HCT116 (cell line): ENCODE measurements at regions not wholly inside any gene's neighbourhood (a gene's known extent, or its start where the extent isn't known, plus 50 kb on each side); places are given as distances from the start of the nearest gene placed in this dataset.

Experiments used
- ATAC-seq: fragments of 200-7000 bp; cut with Tn5 transposase; 2 replicates; pipeline ENCODE4 v1.9.1; 2020; ENCODE audit warnings: mild to moderate bottlenecking, moderate library complexity
- BruUV-seq: library from RNA; stranded (reverse); fragments of 400-500 nt; replicated peaks from 2 replicates; lab custom pipeline; 2021; lab: Mats Ljungman, UMichigan
- CTCF ChIA-PET: fragments of 300-600 bp; sonication (Branson Sonifier 250); formaldehyde crosslinking; loops from one replicate; lab custom pipeline; 2021; ENCODE audit warnings: antibody characterized with exemption; lab: Charles Lee
- POLR2A ChIA-PET: fragments of 300-600, 350-600 bp; sonication (Branson Sonifier 250); formaldehyde crosslinking; loops from one replicate; lab custom pipeline; 2021; ENCODE audit warnings: antibody characterized with exemption; lab: Charles Lee
- RAD21 ChIA-PET, 2 experiments: fragments of 300-600 bp; sonication (Branson Sonifier 250); formaldehyde crosslinking; loops; one replicate each; lab custom pipeline; 2023; ENCODE audit warnings: low total read pairs in 2 of 2; ENCODE audit not compliant: uncharacterized antibody in 2 of 2, unreplicated experiment in 2 of 2, low non-redundant PET in 1 of 2; lab: Charles Lee
- DNase-seq: peaks from one replicate; pipeline ENCODE4 v3.0.0-alpha.2; 2010; ENCODE audit warnings: low read depth, low spot score
- H2AFZ ChIP-seq: fragments of 200-600 bp; shearing (Covaris generic), sonication (generic); 2 replicates; pipeline ENCODE4 v1.6.1; 2017; ENCODE audit warnings: low read depth, mixed run types, mixed read lengths, antibody characterized with exemption, low read length; ENCODE audit not compliant: poor library complexity, severe bottlenecking
- H3K27ac ChIP-seq: 2 replicates; pipeline ENCODE4 v1.5.1; 2012; ENCODE audit warnings: low read depth, low read length
- H3K27me3 ChIP-seq: fragments of 200-600 bp; sonication (generic); 2 replicates; pipeline ENCODE4 v1.6.1; 2016; ENCODE audit warnings: mixed run types, low read length, mixed read lengths; ENCODE audit not compliant: insufficient read depth
- H3K36me3 ChIP-seq, 2 experiments: fragments of 200-500 bp in 1 of 2; fragments of 200-600 bp in 1 of 2; sonication (Bioruptor generic) in 1 of 2; sonication (generic) in 1 of 2; 2 replicates each; pipeline versions ENCODE4 v1.5.1 to v1.6.1; 2014 to 2016; ENCODE audit warnings: low read length in 2 of 2, inconsistent platforms in 1 of 2, mixed read lengths in 1 of 2, mixed run types in 1 of 2; ENCODE audit not compliant: insufficient read depth in 2 of 2, control insufficient read depth in 1 of 2
- H3K4me1 ChIP-seq, 2 experiments: fragments of 200-600 bp in 1 of 2; sonication (generic) in 1 of 2; 2 replicates each; pipeline versions ENCODE4 v1.5.1 to v1.6.1; 2012 to 2017; ENCODE audit warnings: low read length in 2 of 2, inconsistent platforms in 1 of 2, mild to moderate bottlenecking in 1 of 2, mixed read lengths in 1 of 2, mixed run types in 1 of 2, moderate library complexity in 1 of 2; ENCODE audit not compliant: insufficient read depth in 2 of 2, control insufficient read depth in 1 of 2
- H3K4me2 ChIP-seq: fragments of 200-600 bp; sonication (generic); 2 replicates; pipeline ENCODE4 v1.6.1; 2017; ENCODE audit warnings: mixed run types, low read length, mixed read lengths
- H3K4me3 ChIP-seq, 2 experiments: fragments of 200-600 bp in 1 of 2; sonication (generic) in 1 of 2; replicated peaks in 1 of 2; 2 replicates each; pipeline ENCODE4 v1.5.1; 2011 to 2016; ENCODE audit warnings: low read length in 2 of 2, control low read depth in 1 of 2, low read depth in 1 of 2, mild to moderate bottlenecking in 1 of 2, mixed read lengths in 1 of 2, mixed run types in 1 of 2
- H3K79me2 ChIP-seq: fragments of 200-600 bp; sonication (generic); 2 replicates; pipeline ENCODE4 v1.6.1; 2017; ENCODE audit warnings: mild to moderate bottlenecking, mixed run types, low read length, moderate library complexity, mixed read lengths; ENCODE audit not compliant: insufficient read depth
- H3K9ac ChIP-seq: fragments of 200-600 bp; sonication (generic); 2 replicates; pipeline ENCODE4 v1.6.1; 2016; ENCODE audit warnings: low read length, mixed read lengths
- H3K9me2 ChIP-seq: fragments of 200-600 bp; sonication (generic), shearing (Covaris generic); 2 replicates; pipeline ENCODE4 v1.6.1; 2017; ENCODE audit warnings: mixed run types, mild to moderate bottlenecking, moderate library complexity; ENCODE audit not compliant: insufficient read depth
- H3K9me3 ChIP-seq, 2 experiments: fragments of 200-500 bp in 1 of 2; fragments of 200-600 bp in 1 of 2; sonication (Bioruptor generic) in 1 of 2; sonication (generic) in 1 of 2; 2 replicates each; pipeline ENCODE4 v1.6.1; 2014 to 2017; ENCODE audit warnings: low read length in 2 of 2, mixed read lengths in 2 of 2, inconsistent platforms in 1 of 2, low read depth in 1 of 2, mild to moderate bottlenecking in 1 of 2, mixed run types in 1 of 2, moderate library complexity in 1 of 2; ENCODE audit not compliant: control insufficient read depth in 1 of 2, insufficient read depth in 1 of 2
- H4K20me1 ChIP-seq: fragments of 200-600 bp; sonication (generic), shearing (Covaris generic); 2 replicates; pipeline ENCODE4 v1.6.1; 2017; ENCODE audit warnings: mixed run types, mild to moderate bottlenecking, moderate library complexity; ENCODE audit not compliant: insufficient read depth
- EGR1 ChIP-seq: IDR thresholded peaks from 2 replicates; pipeline ENCODE4 v1.6.1; 2012; ENCODE audit warnings: low read depth
- JUND ChIP-seq: IDR thresholded peaks from 2 replicates; pipeline ENCODE4 v1.6.1; 2012
- POLR2A ChIP-seq: IDR thresholded peaks from 2 replicates; pipeline ENCODE4 v1.7.0; 2011; ENCODE audit warnings: borderline replicate concordance; ENCODE audit not compliant: insufficient read depth, insufficient read length; ENCODE audit errors: extremely low read depth
- RAD21 ChIP-seq: IDR thresholded peaks from 2 replicates; pipeline ENCODE4 v1.6.1; 2012; ENCODE audit warnings: low read depth, mild to moderate bottlenecking
- SIN3A ChIP-seq: IDR thresholded peaks from 2 replicates; pipeline ENCODE4 v1.6.1; 2012; ENCODE audit warnings: low read depth
- SRF ChIP-seq: IDR thresholded peaks from 2 replicates; pipeline ENCODE4 v1.6.1; 2012; ENCODE audit warnings: low read depth
- ZNF274 ChIP-seq: fragments of 200-500 bp; sonication (Bioruptor generic); IDR thresholded peaks from 2 replicates; pipeline ENCODE4 v1.6.1; 2014; ENCODE audit warnings: mild to moderate bottlenecking, low read depth, low read length, inconsistent platforms
- intact Hi-C: fragments of 100-400 bp; cut with micrococcal nuclease; formaldehyde crosslinking; loops from 2 replicates; pipeline ENCODE4 v1.10.0; 2022
- TF ChIP-seq, protein P1 (sequence below): IDR thresholded peaks from 2 replicates; pipeline ENCODE4 v1.6.1; 2011; ENCODE audit warnings: mild to moderate bottlenecking, low read length, moderate library complexity; ENCODE audit not compliant: insufficient replicate concordance; ENCODE audit errors: extremely low read depth
- TF ChIP-seq, protein P2 (sequence below): IDR thresholded peaks from 2 replicates; pipeline ENCODE4 v1.6.1; 2012
- TF ChIP-seq, protein P3 (sequence below), 3 experiments: fragments of 200-600 bp in 1 of 3; sonication (generic) in 1 of 3; IDR thresholded peaks in 2 of 3; conservative IDR thresholded peaks in 1 of 3; 2 replicates each; pipeline ENCODE4 v1.5.1; 2012 to 2017; ENCODE audit warnings: low read depth in 2 of 3, low read length in 2 of 3, antibody characterized with exemption in 1 of 3, borderline replicate concordance in 1 of 3, control low read depth in 1 of 3, mild to moderate bottlenecking in 1 of 3, mixed read lengths in 1 of 3, mixed run types in 1 of 3, moderate library complexity in 1 of 3; ENCODE audit not compliant: insufficient read depth in 1 of 3

GRCh38 chr18:28963481-28963880 is 786.6 kb upstream of the CDH2 start:
- Histone ChIP-seq H3K27ac (no peak overlapping the region), H3K79me2 (no peaks in the 10 kb centered on the region), H4K20me1 (no peaks in the 10 kb centered on the region)
- no peak for DNase-seq
- intact Hi-C loops, result no loop called here
- TF ChIP-seq SRF (no peak), EGR1 (no peak), SIN3A (no peak), JUND (no peak), ZNF274 (no peak)
- TF ChIP-seq, protein P1, sequence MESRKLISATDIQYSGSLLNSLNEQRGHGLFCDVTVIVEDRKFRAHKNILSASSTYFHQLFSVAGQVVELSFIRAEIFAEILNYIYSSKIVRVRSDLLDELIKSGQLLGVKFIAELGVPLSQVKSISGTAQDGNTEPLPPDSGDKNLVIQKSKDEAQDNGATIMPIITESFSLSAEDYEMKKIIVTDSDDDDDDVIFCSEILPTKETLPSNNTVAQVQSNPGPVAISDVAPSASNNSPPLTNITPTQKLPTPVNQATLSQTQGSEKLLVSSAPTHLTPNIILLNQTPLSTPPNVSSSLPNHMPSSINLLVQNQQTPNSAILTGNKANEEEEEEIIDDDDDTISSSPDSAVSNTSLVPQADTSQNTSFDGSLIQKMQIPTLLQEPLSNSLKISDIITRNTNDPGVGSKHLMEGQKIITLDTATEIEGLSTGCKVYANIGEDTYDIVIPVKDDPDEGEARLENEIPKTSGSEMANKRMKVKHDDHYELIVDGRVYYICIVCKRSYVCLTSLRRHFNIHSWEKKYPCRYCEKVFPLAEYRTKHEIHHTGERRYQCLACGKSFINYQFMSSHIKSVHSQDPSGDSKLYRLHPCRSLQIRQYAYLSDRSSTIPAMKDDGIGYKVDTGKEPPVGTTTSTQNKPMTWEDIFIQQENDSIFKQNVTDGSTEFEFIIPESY, result no peak
- TF ChIP-seq, protein P2, sequence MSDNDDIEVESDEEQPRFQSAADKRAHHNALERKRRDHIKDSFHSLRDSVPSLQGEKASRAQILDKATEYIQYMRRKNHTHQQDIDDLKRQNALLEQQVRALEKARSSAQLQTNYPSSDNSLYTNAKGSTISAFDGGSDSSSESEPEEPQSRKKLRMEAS, result no peak
- TF ChIP-seq, all 23 proteins: peak for 0
- POLR2A ChIA-PET, result no interaction called here
- ATAC-seq, result no peak
- Histone ChIP-seq H3K27me3 (no peaks in the 10 kb centered on the region), H2AFZ (no peak overlapping the region), H3K9ac (no peak overlapping the region), H3K9me2 (no peaks in the 10 kb centered on the region), H3K4me1 (no peaks in the 10 kb centered on the region), H3K36me3 (no peaks in the 10 kb centered on the region; a peak in 1 of 4 replicates), H3K4me3 (no peak overlapping the region), H3K9me3 (no peaks in the 10 kb centered on the region), H3K4me2 (no peak overlapping the region)
- RAD21 ChIA-PET, result no interaction called here
- CTCF ChIA-PET, result no interaction called here
- BruUV-seq, result no TSS peak

DNA sequence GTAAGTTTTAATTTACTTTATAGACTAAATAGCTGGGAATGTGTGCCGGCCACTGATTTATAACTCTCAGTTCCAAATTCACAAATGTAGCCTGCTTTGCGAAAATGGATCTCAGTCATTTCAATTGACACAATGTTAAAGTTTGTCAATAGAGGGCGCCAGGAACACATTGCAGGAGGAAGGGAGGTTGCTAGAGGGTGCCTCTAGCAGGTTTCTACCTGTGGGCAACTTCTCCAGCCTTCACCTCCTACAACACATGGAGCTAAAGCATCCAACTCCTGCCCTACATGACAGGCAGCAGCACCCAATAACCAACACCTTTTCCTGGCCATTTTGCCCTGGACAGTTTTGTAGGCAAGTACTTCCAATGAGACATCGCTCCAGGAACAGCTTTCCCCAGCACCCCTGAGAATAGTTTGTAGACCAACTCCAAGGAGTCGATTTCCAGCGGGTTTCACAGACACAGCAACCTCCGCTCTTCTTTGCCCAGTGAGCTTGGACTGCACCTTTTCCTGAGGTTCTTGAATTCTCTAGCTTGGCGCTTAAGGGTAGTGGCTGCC is 784.8 kb upstream of the CDH2 start:
- H3K9me2 ChIP-seq, result no peaks in the 10 kb centered on the region

More for the DNA sequence above, 784.8 kb upstream of the CDH2 start:
- intact Hi-C loops, result no loop called here
- H3K27ac ChIP-seq, result no peak overlapping the region
- DNase-seq, result peak; percentile 39
- TF ChIP-seq, protein P3, sequence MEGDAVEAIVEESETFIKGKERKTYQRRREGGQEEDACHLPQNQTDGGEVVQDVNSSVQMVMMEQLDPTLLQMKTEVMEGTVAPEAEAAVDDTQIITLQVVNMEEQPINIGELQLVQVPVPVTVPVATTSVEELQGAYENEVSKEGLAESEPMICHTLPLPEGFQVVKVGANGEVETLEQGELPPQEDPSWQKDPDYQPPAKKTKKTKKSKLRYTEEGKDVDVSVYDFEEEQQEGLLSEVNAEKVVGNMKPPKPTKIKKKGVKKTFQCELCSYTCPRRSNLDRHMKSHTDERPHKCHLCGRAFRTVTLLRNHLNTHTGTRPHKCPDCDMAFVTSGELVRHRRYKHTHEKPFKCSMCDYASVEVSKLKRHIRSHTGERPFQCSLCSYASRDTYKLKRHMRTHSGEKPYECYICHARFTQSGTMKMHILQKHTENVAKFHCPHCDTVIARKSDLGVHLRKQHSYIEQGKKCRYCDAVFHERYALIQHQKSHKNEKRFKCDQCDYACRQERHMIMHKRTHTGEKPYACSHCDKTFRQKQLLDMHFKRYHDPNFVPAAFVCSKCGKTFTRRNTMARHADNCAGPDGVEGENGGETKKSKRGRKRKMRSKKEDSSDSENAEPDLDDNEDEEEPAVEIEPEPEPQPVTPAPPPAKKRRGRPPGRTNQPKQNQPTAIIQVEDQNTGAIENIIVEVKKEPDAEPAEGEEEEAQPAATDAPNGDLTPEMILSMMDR (IDR thresholded peaks at IDR 0.05 in 2 of 3, conservative IDR thresholded peaks at IDR 0.05 in 1 of 3; ENCODE audit: borderline replicate concordance in 1 of 3, insufficient read depth in 1 of 3, low read depth in 2 of 3, low read length in 2 of 3), result peak; percentile 31 to 60 (median 55); a peak in 5 of 6 replicates
- no peak for TF ChIP-seq ZNF274
- TF ChIP-seq POLR2A, result no peak
- peak; percentile 64 for TF ChIP-seq RAD21
- no TSS peak for BruUV-seq
- no peak overlapping the region for H3K9ac ChIP-seq
- H3K27me3 ChIP-seq, result no peaks in the 10 kb centered on the region
- no peaks in the 10 kb centered on the region; a peak in 1 of 4 replicates for H3K36me3 ChIP-seq
- H3K4me3 ChIP-seq, result no peak overlapping the region
- no peaks in the 10 kb centered on the region for H3K4me1 ChIP-seq
- no peak overlapping the region for H3K4me2 ChIP-seq
- no peaks in the 10 kb centered on the region for H4K20me1 ChIP-seq
- RAD21 ChIA-PET, result no interaction called here
- H3K79me2 ChIP-seq, result no peaks in the 10 kb centered on the region
- peak overlapping the region; percentile 74 for H2AFZ ChIP-seq
- POLR2A ChIA-PET, result no interaction called here
- peak; percentile 75 for ATAC-seq
- CTCF ChIA-PET, result interaction anchor here (0.9 to 1.1 kb wide), 2 partner anchors 23 to 913 kb away, joined by 3 to 4 read pairs; no protein-coding TSS in a partner anchor
- no peaks in the 10 kb centered on the region for H3K9me3 ChIP-seq
